ENCODE measurements at regions not wholly inside any gene's neighbourhood (a gene's known extent, or its start where the extent isn't known, plus 50 kb on each side); places are given as distances from the start of the nearest gene placed in this dataset.

DNA sequence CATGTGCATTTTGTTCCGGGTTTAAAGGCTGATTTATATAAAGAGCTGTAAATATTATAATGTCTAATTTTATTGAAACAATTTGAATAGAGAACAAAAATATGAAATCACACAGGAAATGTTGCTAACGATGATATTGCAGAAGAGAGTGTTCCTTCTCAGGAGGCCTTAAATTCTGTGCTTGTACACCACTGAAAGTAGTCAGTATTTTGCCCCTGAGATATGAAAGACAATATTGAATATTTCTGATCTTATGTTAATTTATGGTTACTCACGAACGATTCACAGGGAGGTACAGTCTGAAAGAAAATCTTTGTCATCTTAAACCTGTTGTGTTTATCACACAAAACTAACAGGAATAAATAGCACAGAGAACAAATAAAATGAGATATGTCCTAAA, 213.2 kb upstream of the PLSCR5 start:
- Histone ChIP-seq H3K4me3 (replicated peaks in 1 of 2; ENCODE audit: low read depth in 1 of 2, low read length in 2 of 2) (no peak overlapping the region), H3K27ac (ENCODE audit: low read depth, low read length) (no peak overlapping the region), H3K36me3 (ENCODE audit: control insufficient read depth in 1 of 2, insufficient read depth in 2 of 2, low read length in 2 of 2) (no peaks in the 10 kb centered on the region), H3K4me1 (ENCODE audit: control insufficient read depth in 1 of 2, insufficient read depth in 2 of 2, low read length in 2 of 2) (no peaks in the 10 kb centered on the region), H3K4me2 (ENCODE audit: low read length) (no peak overlapping the region), H2AFZ (ENCODE audit: low read depth, low read length, poor library complexity, severe bottlenecking) (no peak overlapping the region), H3K9ac (ENCODE audit: low read length) (no peak overlapping the region), H3K9me3 (ENCODE audit: control insufficient read depth in 1 of 2, insufficient read depth in 1 of 2, low read depth in 1 of 2, low read length in 2 of 2) (no peaks in the 10 kb centered on the region), H3K79me2 (ENCODE audit: insufficient read depth, low read length) (no peaks in the 10 kb centered on the region), H3K9me2 (ENCODE audit: insufficient read depth) (no peaks in the 10 kb centered on the region), H3K27me3 (ENCODE audit: insufficient read depth, low read length) (no peaks in the 10 kb centered on the region), H4K20me1 (ENCODE audit: insufficient read depth) (no peaks in the 10 kb centered on the region)
- TF ChIP-seq EGR1 (IDR thresholded peaks at IDR 0.05; ENCODE audit: low read depth) (no peak), ZNF274 (IDR thresholded peaks at IDR 0.05; ENCODE audit: low read depth, low read length) (no peak), POLR2AphosphoS5 (IDR thresholded peaks at IDR 0.05; ENCODE audit: low read depth, low read length) (no peak), TCF7L2 (IDR thresholded peaks at IDR 0.05; ENCODE audit: borderline replicate concordance, extremely low read depth, insufficient read depth, insufficient read length) (no peak), RAD21 (IDR thresholded peaks at IDR 0.05; ENCODE audit: low read depth) (no peak)
- TF ChIP-seq, protein P1, sequence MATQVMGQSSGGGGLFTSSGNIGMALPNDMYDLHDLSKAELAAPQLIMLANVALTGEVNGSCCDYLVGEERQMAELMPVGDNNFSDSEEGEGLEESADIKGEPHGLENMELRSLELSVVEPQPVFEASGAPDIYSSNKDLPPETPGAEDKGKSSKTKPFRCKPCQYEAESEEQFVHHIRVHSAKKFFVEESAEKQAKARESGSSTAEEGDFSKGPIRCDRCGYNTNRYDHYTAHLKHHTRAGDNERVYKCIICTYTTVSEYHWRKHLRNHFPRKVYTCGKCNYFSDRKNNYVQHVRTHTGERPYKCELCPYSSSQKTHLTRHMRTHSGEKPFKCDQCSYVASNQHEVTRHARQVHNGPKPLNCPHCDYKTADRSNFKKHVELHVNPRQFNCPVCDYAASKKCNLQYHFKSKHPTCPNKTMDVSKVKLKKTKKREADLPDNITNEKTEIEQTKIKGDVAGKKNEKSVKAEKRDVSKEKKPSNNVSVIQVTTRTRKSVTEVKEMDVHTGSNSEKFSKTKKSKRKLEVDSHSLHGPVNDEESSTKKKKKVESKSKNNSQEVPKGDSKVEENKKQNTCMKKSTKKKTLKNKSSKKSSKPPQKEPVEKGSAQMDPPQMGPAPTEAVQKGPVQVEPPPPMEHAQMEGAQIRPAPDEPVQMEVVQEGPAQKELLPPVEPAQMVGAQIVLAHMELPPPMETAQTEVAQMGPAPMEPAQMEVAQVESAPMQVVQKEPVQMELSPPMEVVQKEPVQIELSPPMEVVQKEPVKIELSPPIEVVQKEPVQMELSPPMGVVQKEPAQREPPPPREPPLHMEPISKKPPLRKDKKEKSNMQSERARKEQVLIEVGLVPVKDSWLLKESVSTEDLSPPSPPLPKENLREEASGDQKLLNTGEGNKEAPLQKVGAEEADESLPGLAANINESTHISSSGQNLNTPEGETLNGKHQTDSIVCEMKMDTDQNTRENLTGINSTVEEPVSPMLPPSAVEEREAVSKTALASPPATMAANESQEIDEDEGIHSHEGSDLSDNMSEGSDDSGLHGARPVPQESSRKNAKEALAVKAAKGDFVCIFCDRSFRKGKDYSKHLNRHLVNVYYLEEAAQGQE (IDR thresholded peaks at IDR 0.05; ENCODE audit: low read depth): no peak
- TF ChIP-seq, protein P2, sequence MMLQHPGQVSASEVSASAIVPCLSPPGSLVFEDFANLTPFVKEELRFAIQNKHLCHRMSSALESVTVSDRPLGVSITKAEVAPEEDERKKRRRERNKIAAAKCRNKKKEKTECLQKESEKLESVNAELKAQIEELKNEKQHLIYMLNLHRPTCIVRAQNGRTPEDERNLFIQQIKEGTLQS (IDR thresholded peaks at IDR 0.05): no peak
- TF ChIP-seq, protein P3, sequence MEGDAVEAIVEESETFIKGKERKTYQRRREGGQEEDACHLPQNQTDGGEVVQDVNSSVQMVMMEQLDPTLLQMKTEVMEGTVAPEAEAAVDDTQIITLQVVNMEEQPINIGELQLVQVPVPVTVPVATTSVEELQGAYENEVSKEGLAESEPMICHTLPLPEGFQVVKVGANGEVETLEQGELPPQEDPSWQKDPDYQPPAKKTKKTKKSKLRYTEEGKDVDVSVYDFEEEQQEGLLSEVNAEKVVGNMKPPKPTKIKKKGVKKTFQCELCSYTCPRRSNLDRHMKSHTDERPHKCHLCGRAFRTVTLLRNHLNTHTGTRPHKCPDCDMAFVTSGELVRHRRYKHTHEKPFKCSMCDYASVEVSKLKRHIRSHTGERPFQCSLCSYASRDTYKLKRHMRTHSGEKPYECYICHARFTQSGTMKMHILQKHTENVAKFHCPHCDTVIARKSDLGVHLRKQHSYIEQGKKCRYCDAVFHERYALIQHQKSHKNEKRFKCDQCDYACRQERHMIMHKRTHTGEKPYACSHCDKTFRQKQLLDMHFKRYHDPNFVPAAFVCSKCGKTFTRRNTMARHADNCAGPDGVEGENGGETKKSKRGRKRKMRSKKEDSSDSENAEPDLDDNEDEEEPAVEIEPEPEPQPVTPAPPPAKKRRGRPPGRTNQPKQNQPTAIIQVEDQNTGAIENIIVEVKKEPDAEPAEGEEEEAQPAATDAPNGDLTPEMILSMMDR (IDR thresholded peaks at IDR 0.05 in 2 of 3, conservative IDR thresholded peaks at IDR 0.05 in 1 of 3; ENCODE audit: borderline replicate concordance in 1 of 3, insufficient read depth in 1 of 3, low read depth in 2 of 3, low read length in 2 of 3): no peak
- TF ChIP-seq, protein P4, sequence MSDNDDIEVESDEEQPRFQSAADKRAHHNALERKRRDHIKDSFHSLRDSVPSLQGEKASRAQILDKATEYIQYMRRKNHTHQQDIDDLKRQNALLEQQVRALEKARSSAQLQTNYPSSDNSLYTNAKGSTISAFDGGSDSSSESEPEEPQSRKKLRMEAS (IDR thresholded peaks at IDR 0.05): no peak
- ChIA-PET CTCF (interaction anchor here (0.7 to 2.3 kb wide), 12 partner anchors 36 to 1549 kb away, joined by 3 to 15 read pairs (median 5); no protein-coding TSS in a partner anchor), POLR2A (no interaction called here), RAD21 (ENCODE audit: low non-redundant PET in 1 of 2, low total read pairs in 2 of 2, uncharacterized antibody in 2 of 2, unreplicated experiment in 2 of 2) (interaction anchor here (1.0 to 1.3 kb wide), 2 partner anchors 302 to 374 kb away, joined by 3 to 4 read pairs; no protein-coding TSS in a partner anchor)
- no peak for DNase-seq (ENCODE audit: low read depth, low spot score)
- no TSS peak for BruUV-seq (replicated peaks)
- intact Hi-C loops (cut with micrococcal nuclease): loop anchor here (2.0 to 10.0 kb wide), 2 partner anchors 372 to 1546 kb away; no protein-coding TSS in a partner anchor
- no peak for ATAC-seq
